CD4-positive, alpha-beta T cell treated with Interleukin-4 for 1 hour (primary cell): ENCODE measurements at regions not wholly inside any gene's neighbourhood (a gene's known extent, or its start where the extent isn't known, plus 50 kb on each side); places are given as distances from the start of the nearest gene placed in this dataset.
"Not testable (repeated sequence)": the region's sequence is repeated elsewhere in the genome, so short reads cannot be mapped to it uniquely, and the experiment has no call there.

Experiments
- DNase-seq, 2 donors: peaks; one replicate each; pipeline ENCODE4 v3.0.0-alpha.2; 2020 to 2022

DNA sequence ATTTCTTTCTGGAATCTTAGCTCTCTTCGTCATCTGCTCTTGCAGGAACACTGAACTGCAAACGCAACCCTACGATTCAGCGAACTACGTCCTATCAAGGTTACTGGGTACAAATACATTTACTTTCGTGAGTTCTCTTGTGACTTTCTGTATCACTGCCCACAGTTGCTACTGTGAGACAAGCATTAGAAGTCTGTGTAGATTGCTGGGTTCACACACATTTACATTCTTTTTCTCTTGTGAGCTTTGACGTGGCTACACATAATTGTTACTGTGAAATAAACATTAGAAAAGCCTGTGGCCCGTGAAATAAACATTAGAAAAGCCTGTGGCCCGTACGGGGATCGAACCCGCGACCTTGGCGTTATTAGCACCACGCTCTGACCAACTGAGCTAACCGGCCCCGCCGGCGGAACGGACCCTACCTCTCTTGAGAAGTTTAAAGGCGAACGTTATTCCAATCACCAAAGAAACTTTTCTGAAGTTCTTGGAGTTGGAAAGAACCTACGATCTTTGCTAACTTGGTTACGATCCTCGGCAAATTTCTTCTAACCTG is 61.2 kb upstream of the ZNF322 start:
- DNase-seq, result not testable (repeated sequence)

DNA sequence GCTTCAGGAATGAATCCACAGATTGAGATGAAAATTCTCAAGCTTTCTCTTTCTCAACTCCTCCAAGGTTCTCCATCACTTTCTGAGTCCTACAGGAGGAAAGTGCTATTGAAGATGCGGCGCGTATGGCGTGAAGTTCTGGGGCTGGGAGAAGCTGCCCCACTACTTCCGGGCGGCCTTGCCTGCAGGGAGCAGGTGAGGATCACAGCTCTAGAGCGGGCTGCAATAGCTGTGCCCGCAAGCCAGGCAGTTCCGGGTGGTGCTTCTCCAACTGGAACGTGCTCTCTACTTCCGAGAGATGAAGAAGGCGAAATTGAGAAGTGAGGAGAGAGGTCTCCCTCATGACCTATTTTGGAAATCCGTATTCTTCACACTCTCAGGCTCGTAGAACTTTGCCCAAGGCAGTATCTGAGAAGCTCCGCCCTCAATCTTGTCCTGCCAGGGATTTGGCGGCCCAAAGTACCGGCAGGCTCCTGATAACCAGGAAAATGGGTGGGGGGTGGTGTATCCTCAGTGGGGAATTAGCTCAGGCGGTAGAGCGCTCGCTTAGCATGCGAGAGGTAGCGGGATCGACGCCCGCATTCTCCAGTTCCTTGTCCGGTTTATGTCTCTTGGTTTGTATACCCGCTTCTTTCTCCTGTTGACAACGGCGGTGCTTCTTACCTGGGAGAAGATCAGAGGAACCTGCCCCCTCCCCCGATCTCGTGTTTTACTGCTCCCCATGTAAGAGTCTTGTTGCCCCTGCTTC is 70.6 kb upstream of the ZNF322 start:
- not testable (repeated sequence) for DNase-seq

DNA sequence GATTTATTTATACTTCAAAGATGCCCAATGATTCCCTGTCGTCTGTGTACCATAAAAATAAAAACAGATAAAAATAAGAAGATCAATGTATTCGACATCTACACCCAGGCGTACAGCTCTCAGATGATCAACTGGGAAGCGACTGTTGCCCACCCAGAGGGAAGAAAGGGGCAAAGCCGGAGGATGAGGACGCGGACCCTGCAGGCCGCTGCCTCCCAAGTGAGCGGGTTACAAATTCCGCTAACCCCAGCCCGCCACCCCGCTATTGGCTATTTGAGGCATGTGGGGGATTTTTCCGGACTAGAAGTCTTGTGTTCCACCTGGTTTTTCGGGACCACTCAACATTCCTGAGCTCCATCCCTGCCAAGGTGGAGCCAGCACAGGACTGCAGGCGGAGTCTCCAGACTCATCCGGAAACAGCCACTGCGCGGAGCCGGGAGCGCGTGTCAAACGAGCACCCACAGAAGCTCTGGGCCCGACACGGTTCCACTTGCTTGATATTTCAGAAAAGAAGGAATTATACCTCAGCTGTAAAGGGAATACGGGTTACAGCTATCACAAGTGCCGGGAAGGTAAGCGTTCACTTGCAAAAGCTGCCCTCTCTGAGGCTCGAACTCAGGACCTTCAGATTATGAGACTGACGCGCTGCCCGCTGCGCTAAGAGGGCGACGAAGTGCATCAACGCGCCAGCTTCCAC is 75.4 kb upstream of the ZNF322 start:
- DNase-seq, result not testable (repeated sequence)

DNA sequence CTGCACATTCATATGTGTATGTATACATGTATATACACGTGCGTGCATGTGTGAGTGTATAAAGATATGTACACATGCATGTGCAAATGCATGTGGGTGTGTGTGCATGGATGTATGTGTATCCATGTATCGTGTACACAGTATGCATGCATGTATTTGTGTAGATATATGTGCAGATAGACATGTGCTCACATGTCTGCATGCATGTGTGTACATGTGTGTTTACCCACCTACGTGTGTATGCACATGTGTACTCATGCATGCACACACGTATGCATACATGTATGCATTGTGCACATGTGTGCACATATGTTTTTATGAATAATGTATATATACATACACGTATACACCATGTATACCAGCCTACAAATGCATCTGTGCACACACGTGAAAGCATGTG is 80.3 kb upstream of the ZNF322 start:
- no peak for DNase-seq

DNA sequence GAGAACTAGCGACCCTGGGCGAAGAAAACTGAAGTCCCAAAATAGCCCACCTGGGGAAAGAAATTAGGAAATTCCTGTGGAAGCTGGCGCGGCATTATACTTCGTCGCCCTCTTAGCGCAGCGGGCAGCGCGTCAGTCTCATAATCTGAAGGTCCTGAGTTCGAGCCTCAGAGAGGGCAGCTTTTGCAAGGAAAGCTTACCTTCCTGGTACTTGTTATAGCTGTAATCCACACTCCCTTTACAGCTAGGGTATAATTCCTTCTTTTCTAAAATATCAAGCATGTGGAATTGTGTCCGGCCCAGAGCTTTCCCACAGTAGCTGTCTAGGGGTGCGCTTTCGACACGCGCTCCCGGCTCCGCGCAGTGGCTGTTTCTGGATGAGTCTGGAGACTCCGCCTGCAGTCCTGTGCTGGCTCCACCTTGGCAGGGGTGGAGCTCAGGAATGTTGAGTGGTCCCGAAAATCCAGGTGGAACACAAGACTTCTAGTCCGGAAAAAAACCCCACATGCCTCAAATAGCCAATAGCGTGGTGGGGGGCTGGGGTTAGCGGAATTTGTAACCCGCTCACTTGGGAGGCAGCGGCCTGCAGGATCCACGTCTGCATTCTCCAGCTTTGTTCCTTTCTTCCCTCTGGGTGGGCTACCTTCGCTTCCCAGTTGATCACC is 83.7 kb upstream of the ZNF322 start:
- DNase-seq, result no peak

DNA sequence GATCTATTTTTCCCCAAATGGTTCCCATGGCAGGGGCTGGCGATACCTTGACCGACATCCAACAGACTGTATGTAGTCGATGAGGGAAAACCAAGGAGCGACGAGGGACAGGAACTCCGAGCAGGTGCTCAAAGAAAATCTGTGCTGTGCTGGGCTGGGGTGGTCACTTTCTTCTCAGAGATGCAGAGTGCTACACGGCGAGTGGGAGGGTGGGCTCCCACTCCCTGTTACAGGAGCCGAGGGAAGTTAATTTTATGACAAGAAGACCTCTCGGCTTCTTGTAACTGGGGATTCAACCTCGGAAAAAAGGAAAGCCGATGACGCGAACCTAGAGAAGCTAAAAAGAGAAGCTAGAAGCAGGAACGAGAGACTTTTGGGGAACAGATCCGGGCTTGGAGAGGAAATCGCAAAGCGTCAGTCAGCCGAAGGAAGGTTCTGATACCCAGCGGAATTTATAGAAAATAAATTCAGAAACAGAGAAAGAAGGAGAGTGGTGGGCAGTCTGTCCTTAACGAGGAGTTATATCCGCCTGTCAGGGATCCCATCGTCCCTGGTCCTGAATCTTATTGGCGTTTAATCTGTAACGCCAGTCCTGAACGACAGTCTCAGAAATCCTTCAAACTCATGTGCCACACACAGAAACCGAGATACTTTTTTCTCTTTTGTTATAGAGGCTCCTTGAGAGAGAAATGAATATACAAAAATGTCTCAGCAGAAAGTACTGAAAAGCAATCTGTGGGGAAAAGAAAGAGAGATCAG is 84.6 kb upstream of the ZNF322 start:
- DNase-seq, result no peak

DNA sequence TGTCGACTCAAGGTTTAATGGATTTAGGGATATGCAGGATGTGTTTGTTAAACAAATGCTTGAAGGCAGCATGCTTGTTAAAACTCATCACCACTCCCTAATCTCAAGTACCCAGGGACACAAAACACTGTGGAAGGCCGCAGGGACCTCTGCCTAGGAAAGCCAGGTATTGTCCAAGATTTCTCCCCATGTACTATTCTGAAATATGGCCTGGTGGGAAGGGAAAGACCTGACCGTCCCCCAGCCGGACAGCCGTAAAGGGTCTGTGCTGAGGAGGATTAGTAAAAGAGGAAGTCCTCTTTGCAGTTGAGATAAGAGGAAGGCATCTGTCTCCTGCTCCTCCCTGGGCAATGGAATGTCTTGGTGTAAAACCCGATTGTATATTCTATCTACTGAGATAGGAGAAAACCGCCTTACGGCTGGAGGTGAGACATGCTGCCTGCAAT is 85.3 kb upstream of the ZNF322 start:
- not testable (repeated sequence) for DNase-seq

DNA sequence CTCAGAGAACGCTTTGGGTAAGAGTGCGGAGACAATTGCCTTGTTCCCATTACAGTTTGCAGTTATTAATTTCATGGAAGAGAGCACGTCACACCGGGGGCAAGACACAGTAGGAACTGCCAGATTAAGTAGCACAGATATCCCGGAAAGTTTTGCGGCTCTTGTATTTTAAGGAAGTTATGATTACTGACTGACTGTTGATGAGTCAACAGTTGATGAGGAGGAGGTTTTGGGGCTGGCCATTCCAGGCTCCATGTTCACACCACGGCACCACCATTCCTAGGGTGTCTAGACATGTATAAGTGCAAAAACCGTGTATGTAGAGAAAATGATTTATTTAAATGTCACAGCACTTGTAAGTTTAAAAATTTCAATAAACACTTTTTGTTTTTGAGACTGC is 86.4 kb upstream of the ZNF322 start:
- DNase-seq, result not testable (repeated sequence)

DNA sequence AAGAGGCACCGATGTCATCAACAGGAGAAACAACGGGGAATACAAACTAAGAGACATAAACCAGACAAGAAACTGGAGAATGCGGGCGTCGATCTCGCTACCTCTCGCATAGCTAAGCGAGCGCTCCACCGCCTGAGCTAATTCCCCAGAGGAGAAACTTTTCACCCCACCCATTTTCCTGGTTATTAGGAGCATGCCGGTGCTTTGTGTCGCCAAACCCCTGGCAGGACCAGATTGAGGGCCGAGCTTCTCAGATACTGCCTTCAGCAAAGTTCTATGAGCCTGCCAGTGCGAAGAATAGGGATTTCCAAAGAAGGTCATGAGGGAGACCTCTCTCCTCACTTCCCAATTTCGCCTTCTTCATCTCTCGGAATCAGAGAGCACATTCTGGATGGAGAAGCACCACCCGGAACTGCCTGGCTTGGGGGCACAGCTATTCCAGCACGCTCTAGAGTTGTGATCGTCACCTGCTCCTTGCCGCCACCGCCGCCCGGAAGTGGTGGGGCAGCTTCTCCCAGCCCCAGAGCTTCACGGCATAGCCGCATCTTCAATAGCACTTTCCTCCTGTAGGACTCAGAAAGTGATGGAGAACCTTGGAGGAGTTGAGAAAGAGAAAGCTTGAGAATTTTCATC is 89.7 kb upstream of the ZNF322 start:
- DNase-seq, result not testable (repeated sequence)

DNA sequence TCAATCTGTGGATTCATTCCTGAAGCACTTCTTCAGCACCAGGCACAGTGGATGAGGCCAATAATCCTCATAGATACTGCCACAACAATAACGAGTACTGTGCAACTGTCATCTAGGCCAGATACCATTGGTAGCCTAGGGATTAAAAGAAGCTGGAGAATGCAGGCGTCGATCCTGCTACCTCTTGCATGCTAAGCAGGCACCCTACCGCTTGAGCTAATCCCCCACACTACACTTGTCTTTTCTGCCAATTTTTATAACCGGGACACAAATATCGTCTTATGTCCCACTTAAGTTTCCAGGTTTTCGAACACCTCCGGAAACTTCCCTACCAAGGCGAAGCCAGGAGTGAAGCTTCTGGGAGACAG is 90.2 kb upstream of the ZNF322 start:
- DNase-seq, result not testable (repeated sequence)

DNA sequence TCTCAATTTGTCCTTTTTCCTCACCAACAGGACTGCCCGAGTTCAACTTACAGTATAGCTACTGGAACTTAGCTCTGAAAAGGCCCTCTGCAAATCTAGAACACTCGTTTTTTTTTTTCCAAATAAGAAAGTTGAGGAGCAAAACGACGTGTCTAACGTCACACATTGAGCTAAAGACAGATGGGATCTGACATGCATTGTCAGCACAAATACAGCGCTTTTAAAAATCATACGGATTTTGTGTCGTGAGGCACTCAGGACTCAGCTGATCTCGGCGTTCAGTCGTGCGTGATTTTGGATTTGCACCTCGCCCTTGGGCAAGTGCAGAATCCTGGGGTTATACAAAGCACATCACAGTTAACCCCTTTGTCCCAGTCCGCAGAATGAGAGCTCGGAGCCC is 94.7 kb upstream of the ZNF322 start:
- no peak for DNase-seq

DNA sequence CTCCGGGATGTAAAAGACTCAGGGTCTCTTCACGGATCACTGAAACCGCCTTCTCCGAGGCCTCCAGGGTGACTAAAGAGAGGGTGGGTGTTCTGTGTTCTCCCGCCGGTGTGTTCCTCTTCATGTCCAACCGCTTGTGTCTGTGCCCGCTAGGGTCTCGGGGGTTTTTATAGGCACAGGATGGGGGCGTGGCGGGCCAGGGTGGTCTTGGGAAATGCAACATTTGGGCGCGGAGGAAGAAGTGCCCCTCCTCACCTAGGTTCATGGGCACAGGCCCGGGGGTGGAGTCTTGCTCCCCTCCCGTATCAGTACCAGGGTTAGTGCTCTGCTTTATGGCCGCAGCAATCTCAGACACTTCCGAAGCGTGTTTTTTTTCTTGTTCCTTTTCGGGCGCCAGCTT is 95.3 kb upstream of the ZNF322 start:
- not testable (repeated sequence) for DNase-seq

DNA sequence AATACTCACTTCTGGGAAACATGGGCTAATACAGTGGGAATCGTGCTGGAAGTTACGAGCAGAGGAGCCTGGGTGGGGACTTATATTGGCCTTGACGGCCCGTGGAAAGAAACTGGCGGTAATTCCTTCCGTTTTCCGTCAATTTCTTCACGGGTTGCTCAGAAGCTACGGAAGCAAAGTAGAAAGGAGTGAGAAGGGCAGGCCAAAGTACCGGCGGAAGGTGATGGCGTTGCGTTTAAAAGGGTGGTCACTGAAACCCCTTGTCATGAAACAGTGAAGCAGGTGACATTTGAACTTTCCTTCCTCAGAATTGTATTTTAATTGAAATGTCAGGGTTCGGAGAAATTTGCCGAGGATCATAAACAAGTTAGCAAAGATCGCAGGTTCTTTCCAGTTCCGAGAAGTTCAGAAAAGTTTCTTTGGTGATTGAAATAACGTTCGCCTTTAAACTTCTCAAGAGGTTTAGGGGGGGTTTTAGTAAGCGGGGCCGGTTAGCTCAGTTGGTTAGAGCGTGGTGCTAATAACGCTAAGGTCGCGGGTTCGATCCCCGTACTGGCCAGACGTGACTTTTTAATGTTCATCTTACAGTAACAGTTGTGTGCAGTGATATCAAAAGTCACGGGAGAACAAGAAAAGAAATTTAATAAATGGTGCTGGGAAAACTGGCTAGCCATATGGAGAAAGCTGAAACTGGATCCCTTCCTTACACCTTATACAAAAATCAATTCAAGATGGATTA is 96.7 kb upstream of the ZNF322 start:
- not testable (repeated sequence) for DNase-seq

DNA sequence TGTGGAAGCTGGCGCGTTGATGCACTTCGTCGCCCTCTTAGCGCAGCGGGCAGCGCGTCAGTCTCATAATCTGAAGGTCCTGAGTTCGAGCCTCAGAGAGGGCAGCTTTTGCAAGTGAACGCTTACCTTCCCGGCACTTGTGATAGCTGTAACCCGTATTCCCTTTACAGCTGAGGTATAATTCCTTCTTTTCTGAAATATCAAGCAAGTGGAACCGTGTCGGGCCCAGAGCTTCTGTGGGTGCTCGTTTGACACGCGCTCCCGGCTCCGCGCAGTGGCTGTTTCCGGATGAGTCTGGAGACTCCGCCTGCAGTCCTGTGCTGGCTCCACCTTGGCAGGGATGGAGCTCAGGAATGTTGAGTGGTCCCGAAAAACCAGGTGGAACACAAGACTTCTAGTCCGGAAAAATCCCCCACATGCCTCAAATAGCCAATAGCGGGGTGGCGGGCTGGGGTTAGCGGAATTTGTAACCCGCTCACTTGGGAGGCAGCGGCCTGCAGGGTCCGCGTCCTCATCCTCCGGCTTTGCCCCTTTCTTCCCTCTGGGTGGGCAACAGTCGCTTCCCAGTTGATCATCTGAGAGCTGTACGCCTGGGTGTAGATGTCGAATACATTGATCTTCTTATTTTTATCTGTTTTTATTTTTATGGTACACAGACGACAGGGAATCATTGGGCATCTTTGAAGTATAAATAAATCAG is 106.8 kb upstream of the ZNF322 start:
- DNase-seq, result not testable (repeated sequence)

DNA sequence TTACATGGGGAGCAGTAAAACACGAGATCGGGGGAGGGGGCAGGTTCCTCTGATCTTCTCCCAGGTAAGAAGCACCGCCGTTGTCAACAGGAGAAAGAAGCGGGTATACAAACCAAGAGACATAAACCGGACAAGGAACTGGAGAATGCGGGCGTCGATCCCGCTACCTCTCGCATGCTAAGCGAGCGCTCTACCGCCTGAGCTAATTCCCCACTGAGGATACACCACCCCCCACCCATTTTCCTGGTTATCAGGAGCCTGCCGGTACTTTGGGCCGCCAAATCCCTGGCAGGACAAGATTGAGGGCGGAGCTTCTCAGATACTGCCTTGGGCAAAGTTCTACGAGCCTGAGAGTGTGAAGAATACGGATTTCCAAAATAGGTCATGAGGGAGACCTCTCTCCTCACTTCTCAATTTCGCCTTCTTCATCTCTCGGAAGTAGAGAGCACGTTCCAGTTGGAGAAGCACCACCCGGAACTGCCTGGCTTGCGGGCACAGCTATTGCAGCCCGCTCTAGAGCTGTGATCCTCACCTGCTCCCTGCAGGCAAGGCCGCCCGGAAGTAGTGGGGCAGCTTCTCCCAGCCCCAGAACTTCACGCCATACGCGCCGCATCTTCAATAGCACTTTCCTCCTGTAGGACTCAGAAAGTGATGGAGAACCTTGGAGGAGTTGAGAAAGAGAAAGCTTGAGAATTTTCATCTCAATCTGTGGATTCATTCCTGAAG is 111.6 kb upstream of the ZNF322 start:
- not testable (repeated sequence) for DNase-seq

DNA sequence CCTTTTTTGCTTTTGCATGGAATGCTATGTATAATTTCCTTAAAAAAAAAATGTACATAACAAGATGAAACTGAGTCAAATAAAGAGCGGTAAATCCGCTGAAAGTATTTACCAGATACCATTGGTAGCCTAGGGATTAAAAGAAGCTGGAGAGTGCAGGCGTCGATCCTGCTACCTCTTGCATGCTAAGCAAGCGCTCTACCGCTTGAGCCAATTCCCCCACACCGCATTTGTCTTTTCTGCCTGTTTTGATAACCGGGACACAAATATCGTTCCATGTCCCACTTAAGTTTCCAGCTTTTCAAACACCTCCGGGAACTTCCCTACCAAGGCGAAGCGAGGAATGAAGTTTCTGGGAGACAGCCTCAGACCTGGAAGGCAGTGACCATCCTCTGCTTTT is 113.9 kb upstream of the ZNF322 start:
- not testable (repeated sequence) for DNase-seq

DNA sequence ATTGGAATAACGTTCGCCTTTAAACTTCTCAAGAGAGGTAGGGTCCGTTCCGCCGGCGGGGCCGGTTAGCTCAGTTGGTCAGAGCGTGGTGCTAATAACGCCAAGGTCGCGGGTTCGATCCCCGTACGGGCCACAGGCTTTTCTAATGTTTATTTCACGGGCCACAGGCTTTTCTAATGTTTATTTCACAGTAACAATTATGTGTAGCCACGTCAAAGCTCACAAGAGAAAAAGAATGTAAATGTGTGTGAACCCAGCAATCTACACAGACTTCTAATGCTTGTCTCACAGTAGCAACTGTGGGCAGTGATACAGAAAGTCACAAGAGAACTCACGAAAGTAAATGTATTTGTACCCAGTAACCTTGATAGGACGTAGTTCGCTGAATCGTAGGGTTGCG is 121.0 kb upstream of the ZNF322 start:
- not testable (repeated sequence) for DNase-seq

DNA sequence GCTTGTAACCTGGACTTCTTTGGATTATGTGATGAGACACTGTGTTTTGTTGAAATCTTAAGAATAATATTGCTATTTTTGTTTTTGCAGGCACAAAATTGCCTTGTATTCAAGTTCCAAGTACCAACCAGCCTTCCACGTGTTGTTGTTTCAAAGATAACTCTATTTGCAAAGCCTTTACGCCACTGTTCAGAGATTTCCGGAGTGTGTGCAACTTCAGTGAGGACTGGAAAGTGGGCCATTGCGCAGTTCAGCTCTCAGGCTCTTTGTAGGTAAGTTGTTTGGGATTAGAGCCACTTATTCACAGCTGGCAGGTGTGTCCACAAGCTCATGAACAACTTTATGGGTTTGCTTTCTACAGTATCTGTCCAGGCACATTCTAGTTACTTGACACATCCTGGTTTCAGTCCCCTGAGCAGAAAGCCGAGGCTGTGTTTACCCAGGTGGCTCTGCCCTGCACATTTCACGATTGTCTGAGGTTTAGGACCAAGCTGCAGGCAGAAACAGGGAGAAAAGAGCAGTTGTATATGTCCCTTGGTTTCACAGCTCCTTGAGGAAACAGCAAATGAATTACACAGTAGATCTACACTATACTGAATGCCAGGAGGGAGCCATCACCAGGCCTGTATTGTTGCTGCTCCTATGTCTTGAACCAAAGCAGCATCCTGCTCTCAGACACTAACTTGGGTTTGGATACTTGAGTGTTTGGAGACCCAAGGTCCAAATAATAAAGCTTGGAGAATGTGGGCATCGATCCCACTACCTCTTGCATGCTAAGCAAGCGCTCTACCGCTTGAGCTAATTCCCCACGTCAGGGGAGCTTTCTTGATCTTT is 136.1 kb upstream of the ZNF322 start:
- DNase-seq, result not testable (repeated sequence)
